H9 (cell line): ENCODE measurements at regions not wholly inside any gene's neighbourhood (a gene's known extent, or its start where the extent isn't known, plus 50 kb on each side); places are given as distances from the start of the nearest gene placed in this dataset.
A peak's percentile ranks its signal among the peaks of the same experiment; 100 is the strongest.

Experiments
- DNase-seq: peaks from one replicate; pipeline ENCODE4 v3.0.0-alpha.2; 2017
- H2AFZ ChIP-seq: one replicate; pipeline ENCODE4 v1.6.1; 2013; ENCODE audit warnings: mild to moderate bottlenecking, low read length, control low read depth, moderate library complexity
- H2AK5ac ChIP-seq: 2 replicates; pipeline ENCODE4 v1.6.1; 2013; ENCODE audit warnings: low read length, control low read depth, mixed read lengths; ENCODE audit not compliant: insufficient read length
- H2BK120ac ChIP-seq: one replicate; pipeline ENCODE4 v1.6.1; 2013; ENCODE audit warnings: low read depth, mild to moderate bottlenecking, low read length, control low read depth, inconsistent platforms; ENCODE audit not compliant: poor library complexity, severe bottlenecking
- H2BK12ac ChIP-seq: 2 replicates; pipeline ENCODE4 v1.6.1; 2013; ENCODE audit warnings: low read length, control low read depth, mixed read lengths, low read depth; ENCODE audit not compliant: insufficient read length
- H2BK15ac ChIP-seq: 2 replicates; pipeline ENCODE4 v1.6.1; 2013; ENCODE audit warnings: low read depth, low read length, control low read depth
- H2BK20ac ChIP-seq: one replicate; pipeline ENCODE4 v1.6.1; 2013; ENCODE audit warnings: low read depth, mild to moderate bottlenecking, low read length, control low read depth, inconsistent platforms; ENCODE audit not compliant: poor library complexity, severe bottlenecking
- H2BK5ac ChIP-seq: 2 replicates; pipeline ENCODE4 v1.6.1; 2013; ENCODE audit warnings: low read length, control low read depth, mixed read lengths; ENCODE audit not compliant: insufficient read length
- H3K14ac ChIP-seq: 2 replicates; pipeline ENCODE4 v1.6.1; 2013; ENCODE audit warnings: low read length, control low read depth; ENCODE audit not compliant: insufficient read depth
- H3K18ac ChIP-seq: 2 replicates; pipeline ENCODE4 v1.6.1; 2013; ENCODE audit warnings: low read depth, mild to moderate bottlenecking, mixed read lengths, low read length, control low read depth; ENCODE audit not compliant: insufficient read length
- H3K23ac ChIP-seq: 2 replicates; pipeline ENCODE4 v1.6.1; 2013; ENCODE audit warnings: low read length, control low read depth, mixed read lengths, low read depth; ENCODE audit not compliant: insufficient read length
- H3K23me2 ChIP-seq: 2 replicates; pipeline ENCODE4 v1.6.1; 2013; ENCODE audit warnings: low read depth, mild to moderate bottlenecking, mixed read lengths, low read length, control low read depth; ENCODE audit not compliant: insufficient read length, poor library complexity, severe bottlenecking
- H3K27ac ChIP-seq: 2 replicates; pipeline ENCODE4 v1.5.1; 2013; ENCODE audit warnings: low read length, control low read depth, mixed read lengths, low read depth; ENCODE audit not compliant: insufficient read length
- H3K27me3 ChIP-seq: 2 replicates; pipeline ENCODE4 v1.6.1; 2013; ENCODE audit warnings: low read length, control low read depth, inconsistent platforms; ENCODE audit not compliant: insufficient read depth
- H3K4ac ChIP-seq: 2 replicates; pipeline ENCODE4 v1.6.1; 2013; ENCODE audit warnings: low read depth, mild to moderate bottlenecking, control low read depth, inconsistent platforms, low read length, moderate library complexity
- H3K4me1 ChIP-seq: 2 replicates; pipeline ENCODE4 v1.6.1; 2013; ENCODE audit warnings: low read length, control low read depth, inconsistent platforms; ENCODE audit not compliant: insufficient read depth
- H3K4me2 ChIP-seq: 2 replicates; pipeline ENCODE4 v1.6.1; 2013; ENCODE audit warnings: low read length, control low read depth, mixed read lengths; ENCODE audit not compliant: insufficient read length, insufficient read depth
- H3K56ac ChIP-seq: 2 replicates; pipeline ENCODE4 v1.6.1; 2013; ENCODE audit warnings: low read depth, mild to moderate bottlenecking, mixed read lengths, low read length, control low read depth; ENCODE audit not compliant: insufficient read length
- H3K79me1 ChIP-seq: 2 replicates; pipeline ENCODE4 v1.6.1; 2013; ENCODE audit warnings: low read depth, mild to moderate bottlenecking, moderate library complexity, low read length, control low read depth, inconsistent platforms; ENCODE audit not compliant: insufficient read depth, poor library complexity, severe bottlenecking
- H3K79me2 ChIP-seq: 2 replicates; pipeline ENCODE4 v1.6.1; 2013; ENCODE audit warnings: low read length, control low read depth, inconsistent platforms; ENCODE audit not compliant: insufficient read depth
- H3K9ac ChIP-seq: 2 replicates; pipeline ENCODE4 v1.6.1; 2013; ENCODE audit warnings: low read length, control low read depth, mixed read lengths; ENCODE audit not compliant: insufficient read length; ENCODE audit errors: extremely low read depth
- H3K9me3 ChIP-seq: one replicate; pipeline ENCODE4 v1.6.1; 2013; ENCODE audit warnings: low read depth, low read length, inconsistent platforms; ENCODE audit not compliant: control insufficient read depth
- H3T11ph ChIP-seq: one replicate; pipeline ENCODE4 v1.6.1; 2013; ENCODE audit warnings: mild to moderate bottlenecking, low read length, control low read depth, inconsistent platforms
- H4K20me1 ChIP-seq: one replicate; pipeline ENCODE4 v1.6.1; 2013; ENCODE audit not compliant: control insufficient read depth, insufficient read length, insufficient read depth
- H4K5ac ChIP-seq: 2 replicates; pipeline ENCODE4 v1.6.1; 2013; ENCODE audit warnings: low read depth, mild to moderate bottlenecking, mixed read lengths, low read length, control low read depth; ENCODE audit not compliant: insufficient read length
- H4K8ac ChIP-seq: replicated peaks from 2 replicates; pipeline ENCODE4 v1.6.1; 2013; ENCODE audit warnings: low read length, control low read depth, mixed read lengths, low read depth; ENCODE audit not compliant: insufficient read length
- H4K91ac ChIP-seq: 2 replicates; pipeline ENCODE4 v1.6.1; 2013; ENCODE audit warnings: low read depth, mild to moderate bottlenecking, moderate library complexity, mixed read lengths, low read length, control low read depth; ENCODE audit not compliant: insufficient read length
- H3K27ac Mint-ChIP-seq, 3 experiments: 2 replicates in 2 of 3; 3 replicates in 1 of 3; pipeline ENCODE4 v1.8.0; 2020 to 2021; ENCODE audit warnings: mixed read lengths in 3 of 3, mild to moderate bottlenecking in 1 of 3, moderate library complexity in 1 of 3
- H3K27me3 Mint-ChIP-seq: 2 replicates; pipeline ENCODE4 v1.8.0; 2021; ENCODE audit warnings: low read depth, mild to moderate bottlenecking, moderate library complexity, mixed read lengths
- H3K36me3 Mint-ChIP-seq, 3 experiments: 2 replicates in 2 of 3; 3 replicates in 1 of 3; pipeline ENCODE4 v1.8.0; 2020 to 2021; ENCODE audit warnings: low read depth in 3 of 3, mixed read lengths in 3 of 3; ENCODE audit not compliant: insufficient read depth in 1 of 3
- H3K4me1 Mint-ChIP-seq, 2 experiments: 2 replicates each; pipeline ENCODE4 v1.8.0; 2020; ENCODE audit warnings: mixed read lengths in 2 of 2
- H3K4me3 Mint-ChIP-seq, 2 experiments: 2 replicates in 1 of 2; 3 replicates in 1 of 2; pipeline ENCODE4 v1.8.0; 2020 to 2021; ENCODE audit warnings: mild to moderate bottlenecking in 2 of 2, mixed read lengths in 2 of 2, moderate library complexity in 1 of 2
- H3K9me3 Mint-ChIP-seq, 2 experiments: 2 replicates in 1 of 2; 3 replicates in 1 of 2; pipeline ENCODE4 v1.8.0; 2020; ENCODE audit warnings: mild to moderate bottlenecking in 2 of 2, mixed read lengths in 2 of 2, moderate library complexity in 1 of 2
- WGBS: extraction: QIAGEN DNeasy Blood & Tissue Kit; methylation state at CpG from one replicate; pipeline ENCODE4 v1.1.7; 2013; ENCODE audit warnings: missing lambda C conversion rate, low lambda C conversion rate, mixed read lengths; ENCODE audit not compliant: insufficient read length; ENCODE audit errors: extremely low coverage; 5-methylcytosine and 5-hydroxymethylcytosine counted together
- TF ChIP-seq, protein P1 (sequence below): fragments of 200-600 bp; sonication (generic); conservative IDR thresholded peaks from 3 replicates; pipeline ENCODE4 v1.8.0; 2021; ENCODE audit warnings: antibody characterized with exemption, mild to moderate bottlenecking

DNA sequence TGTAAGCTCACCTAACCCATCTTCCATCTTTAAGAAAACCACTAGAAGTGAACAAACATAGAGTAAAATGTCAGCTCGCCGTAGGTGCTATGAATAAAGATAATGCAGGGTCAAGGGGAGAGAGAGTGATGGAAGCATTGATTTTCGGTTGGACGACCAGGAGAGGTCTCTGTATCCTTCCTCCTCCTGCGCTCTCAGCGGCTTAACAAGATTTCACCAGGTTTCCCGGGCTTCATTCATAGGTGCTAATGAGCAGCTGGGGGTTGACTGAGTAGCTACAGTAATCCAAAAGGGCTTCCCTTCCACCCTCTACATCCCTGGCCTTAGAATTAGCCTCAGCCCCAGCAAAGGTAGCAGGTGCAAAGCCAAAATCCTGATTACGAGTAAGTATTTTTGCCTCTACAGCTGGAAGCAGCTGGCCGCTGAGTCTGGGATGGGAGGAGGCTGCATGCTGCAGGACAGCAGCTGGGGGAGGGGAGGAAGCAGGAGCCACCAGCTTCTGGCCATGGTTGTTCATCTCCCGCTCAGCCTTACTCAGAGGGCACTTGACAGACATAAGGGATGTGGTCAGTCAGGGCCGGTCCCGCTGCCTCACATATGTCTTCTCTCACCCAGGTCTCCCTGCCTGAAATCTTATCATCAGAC is 112.0 kb upstream of the IL12B start:
- H3K4me1 Mint-ChIP-seq: peaks cover 12 to 21% of the 10 kb centered on the region in 2 experiments
- H2AFZ ChIP-seq: no peak overlapping the region

More for the DNA sequence above, 112.0 kb upstream of the IL12B start:
- H3K4me1 ChIP-seq: no peaks in the 10 kb centered on the region
- H3K9ac ChIP-seq: no peak overlapping the region
- no peak overlapping the region for H4K91ac ChIP-seq
- H4K20me1 ChIP-seq: no peaks in the 10 kb centered on the region
- H3K79me2 ChIP-seq: no peaks in the 10 kb centered on the region
- no peaks in the 10 kb centered on the region for H3K23me2 ChIP-seq
- no peak overlapping the region for H2BK12ac ChIP-seq
- no peak overlapping the region for H3K56ac ChIP-seq
- H3K4me3 Mint-ChIP-seq: no peak overlapping the region; a peak in 1 of 5 replicates
- no peak overlapping the region for H2BK5ac ChIP-seq
- H2AK5ac ChIP-seq: no peak overlapping the region
- H3K79me1 ChIP-seq: no peaks in the 10 kb centered on the region
- WGBS: no CpG with 5 or more reads among the region's 12 CpGs
- H2BK120ac ChIP-seq: no peak overlapping the region
- 0 out of 2 replicates have a peak, but pooled peaks cover 3% of the 10 kb centered on the region for H3K27me3 Mint-ChIP-seq
- peak; percentile 59 for DNase-seq
- no peak overlapping the region for H3K4me2 ChIP-seq
- no peak overlapping the region for H3K23ac ChIP-seq
- H3K27ac Mint-ChIP-seq: no peak overlapping the region
- no peak overlapping the region; the same call in 1 of the 2 replicates for H3K14ac ChIP-seq
- H3K9me3 ChIP-seq: no peaks in the 10 kb centered on the region
- no peaks in the 10 kb centered on the region; a peak in 1 of 5 replicates for H3K9me3 Mint-ChIP-seq
- no peak overlapping the region for H3K4ac ChIP-seq
- TF ChIP-seq, protein P1, sequence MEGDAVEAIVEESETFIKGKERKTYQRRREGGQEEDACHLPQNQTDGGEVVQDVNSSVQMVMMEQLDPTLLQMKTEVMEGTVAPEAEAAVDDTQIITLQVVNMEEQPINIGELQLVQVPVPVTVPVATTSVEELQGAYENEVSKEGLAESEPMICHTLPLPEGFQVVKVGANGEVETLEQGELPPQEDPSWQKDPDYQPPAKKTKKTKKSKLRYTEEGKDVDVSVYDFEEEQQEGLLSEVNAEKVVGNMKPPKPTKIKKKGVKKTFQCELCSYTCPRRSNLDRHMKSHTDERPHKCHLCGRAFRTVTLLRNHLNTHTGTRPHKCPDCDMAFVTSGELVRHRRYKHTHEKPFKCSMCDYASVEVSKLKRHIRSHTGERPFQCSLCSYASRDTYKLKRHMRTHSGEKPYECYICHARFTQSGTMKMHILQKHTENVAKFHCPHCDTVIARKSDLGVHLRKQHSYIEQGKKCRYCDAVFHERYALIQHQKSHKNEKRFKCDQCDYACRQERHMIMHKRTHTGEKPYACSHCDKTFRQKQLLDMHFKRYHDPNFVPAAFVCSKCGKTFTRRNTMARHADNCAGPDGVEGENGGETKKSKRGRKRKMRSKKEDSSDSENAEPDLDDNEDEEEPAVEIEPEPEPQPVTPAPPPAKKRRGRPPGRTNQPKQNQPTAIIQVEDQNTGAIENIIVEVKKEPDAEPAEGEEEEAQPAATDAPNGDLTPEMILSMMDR: peak; percentile 15; the same call in 1 of the 3 replicates
- no peak overlapping the region for H3K18ac ChIP-seq
- H2BK15ac ChIP-seq: no peak overlapping the region
- no peak overlapping the region for H2BK20ac ChIP-seq
- H3K27me3 ChIP-seq: no peaks in the 10 kb centered on the region
- no peaks in the 10 kb centered on the region for H3K36me3 Mint-ChIP-seq
- no peak overlapping the region for H3K27ac ChIP-seq
- H4K8ac ChIP-seq: no peak overlapping the region
- H4K5ac ChIP-seq: no peak overlapping the region
- no peak overlapping the region for H3T11ph ChIP-seq
